ENCODE measurements at regions not wholly inside any gene's neighbourhood (a gene's known extent, or its start where the extent isn't known, plus 50 kb on each side); places are given as distances from the start of the nearest gene placed in this dataset.

DNA sequence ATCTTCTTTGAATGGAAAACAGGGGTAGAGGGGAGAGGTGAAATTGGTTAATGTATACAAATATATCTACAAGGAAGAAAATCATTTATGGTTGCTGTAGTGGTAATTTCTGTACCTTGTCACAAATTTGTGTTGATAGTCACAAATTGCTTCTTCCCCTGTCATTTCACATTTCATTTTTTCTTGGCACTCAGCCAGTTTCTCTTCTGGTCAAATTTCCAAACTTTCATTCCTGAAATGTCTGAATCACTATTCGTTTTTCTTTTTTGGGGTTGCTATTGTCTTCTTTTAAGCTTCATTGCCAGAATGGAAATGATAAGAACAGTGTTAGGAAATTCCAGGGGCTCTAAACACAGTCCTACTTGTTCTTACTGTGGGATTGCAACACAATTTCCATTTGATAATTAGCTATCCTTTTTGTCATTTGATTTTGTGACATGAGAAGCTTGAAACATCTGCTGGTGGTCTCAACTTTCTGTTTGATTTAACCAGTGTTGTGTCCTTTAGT, 136.0 kb upstream of the GCFC2 start:
- TF ChIP-seq, protein P1, sequence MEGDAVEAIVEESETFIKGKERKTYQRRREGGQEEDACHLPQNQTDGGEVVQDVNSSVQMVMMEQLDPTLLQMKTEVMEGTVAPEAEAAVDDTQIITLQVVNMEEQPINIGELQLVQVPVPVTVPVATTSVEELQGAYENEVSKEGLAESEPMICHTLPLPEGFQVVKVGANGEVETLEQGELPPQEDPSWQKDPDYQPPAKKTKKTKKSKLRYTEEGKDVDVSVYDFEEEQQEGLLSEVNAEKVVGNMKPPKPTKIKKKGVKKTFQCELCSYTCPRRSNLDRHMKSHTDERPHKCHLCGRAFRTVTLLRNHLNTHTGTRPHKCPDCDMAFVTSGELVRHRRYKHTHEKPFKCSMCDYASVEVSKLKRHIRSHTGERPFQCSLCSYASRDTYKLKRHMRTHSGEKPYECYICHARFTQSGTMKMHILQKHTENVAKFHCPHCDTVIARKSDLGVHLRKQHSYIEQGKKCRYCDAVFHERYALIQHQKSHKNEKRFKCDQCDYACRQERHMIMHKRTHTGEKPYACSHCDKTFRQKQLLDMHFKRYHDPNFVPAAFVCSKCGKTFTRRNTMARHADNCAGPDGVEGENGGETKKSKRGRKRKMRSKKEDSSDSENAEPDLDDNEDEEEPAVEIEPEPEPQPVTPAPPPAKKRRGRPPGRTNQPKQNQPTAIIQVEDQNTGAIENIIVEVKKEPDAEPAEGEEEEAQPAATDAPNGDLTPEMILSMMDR (IDR thresholded peaks at IDR 0.05; ENCODE audit: extremely low read depth in 1 of 2, insufficient read depth in 1 of 2, low read depth in 1 of 2, low read length in 2 of 2) = no peak
- no peak for TF ChIP-seq POLR2A (IDR thresholded peaks at IDR 0.05; ENCODE audit: low read depth, low read length)
- TF ChIP-seq POLR2AphosphoS5 (IDR thresholded peaks at IDR 0.05; ENCODE audit: insufficient read depth, low read depth, low read length) = no peak
- TF ChIP-seq GATA2 (IDR thresholded peaks at IDR 0.05; ENCODE audit: insufficient read depth, insufficient read length, low read depth, low read length) = no peak

All from endothelial cell of umbilical vein (primary cell).